Tibial artery (tissue), 4 donors: ENCODE measurements at regions not wholly inside any gene's neighbourhood (a gene's known extent, or its start where the extent isn't known, plus 50 kb on each side); places are given as distances from the start of the nearest gene placed in this dataset.

ENCODE experiments used
- DNase-seq, 2 donors: peaks; one replicate each; pipeline ENCODE4 v3.0.0-alpha.2; 2019
- H3K27ac ChIP-seq, 2 donors: fragments of 200-600 bp; sonication (generic) in 1 of 2; 1 replicate in 1 of 2; 2 replicates in 1 of 2; pipeline ENCODE4 v1.5.1; 2018 to 2019; ENCODE audit warnings: mild to moderate bottlenecking in 1 of 2
- H3K27me3 ChIP-seq, 2 donors: fragments of 200-600 bp; sonication (generic) in 1 of 2; one replicate each; pipeline versions ENCODE4 v1.5.1 to v1.6.0; 2016 to 2019
- H3K36me3 ChIP-seq, 3 donors: fragments of 200-600 bp; sonication (generic) in 2 of 3; one replicate each; pipeline ENCODE4 v1.5.1; 2016 to 2019; ENCODE audit warnings: mild to moderate bottlenecking in 2 of 3
- H3K4me1 ChIP-seq, 4 donors: fragments of 200-600 bp; sonication (generic) in 2 of 4; 1 replicate in 3 of 4; 2 replicates in 1 of 4; pipeline ENCODE4 v1.5.1; 2016 to 2019
- H3K4me3 ChIP-seq, 2 donors: fragments of 200-600 bp; sonication (generic) in 1 of 2; 1 replicate in 1 of 2; 2 replicates in 1 of 2; pipeline ENCODE4 v1.5.1; 2018 to 2019; ENCODE audit warnings: mild to moderate bottlenecking in 2 of 2
- H3K9me3 ChIP-seq, 3 donors: fragments of 200-600 bp; sonication (generic) in 1 of 3; one replicate each; pipeline ENCODE4 v1.5.1; 2016 to 2019
- CTCF ChIP-seq, 2 experiments: fragments of 200-600 bp in 1 of 2; fragments of 450-650 bp in 1 of 2; IDR thresholded peaks; one replicate each; pipeline ENCODE4 v1.5.1; 2017 to 2019; ENCODE audit warnings: antibody characterized with exemption in 2 of 2, mild to moderate bottlenecking in 1 of 2, moderate library complexity in 1 of 2
- intact Hi-C: fragments of 100-400 bp; cut with DNase I; formaldehyde crosslinking; loops from one replicate; pipeline ENCODE4 v1.15.0; 2023; ENCODE audit warnings: low total_unique reads

- intact Hi-C loops: no loop called here
- DNase-seq: no peak
- TF ChIP-seq CTCF (IDR thresholded peaks at IDR 0.05): no peak
These were observed 239.1 kb upstream of the ROPN1 start for GRCh38 chr3:124230998-124231397.

DNA sequence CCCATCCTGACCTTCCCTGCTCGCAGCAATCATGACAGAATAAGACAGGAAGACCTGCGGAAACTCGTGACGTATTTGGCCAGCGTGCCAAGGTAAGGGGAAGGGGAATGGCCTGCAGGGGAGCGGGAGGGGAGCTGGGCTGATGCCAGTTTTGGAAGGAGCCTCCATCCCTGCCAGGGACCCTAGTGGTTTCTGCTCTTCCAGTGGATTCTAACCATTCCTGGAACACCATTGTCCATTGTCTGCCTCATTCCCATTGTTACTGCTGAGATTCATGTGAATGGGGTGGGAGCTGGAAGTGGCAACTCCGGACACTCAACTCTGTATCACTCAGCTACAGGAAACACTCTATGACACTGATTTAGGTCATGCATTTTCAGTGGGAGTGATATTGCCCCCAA, 242.9 kb upstream of the ROPN1 start:
- H3K27me3 ChIP-seq: no peaks in the 10 kb centered on the region
- no peak for DNase-seq
- intact Hi-C loops: no loop called here
- H3K36me3 ChIP-seq: peaks cover 0 to 31% (median 7%) of the 10 kb centered on the region in 3 donors
- no peaks in the 10 kb centered on the region for H3K9me3 ChIP-seq
- no peak overlapping the region for H3K4me3 ChIP-seq
- H3K27ac ChIP-seq: no peak overlapping the region
- H3K4me1 ChIP-seq: peaks cover 0 to 6% (median 0%) of the 10 kb centered on the region in 4 donors
- TF ChIP-seq CTCF (IDR thresholded peaks at IDR 0.05): no peak

More at GRCh38 chr3:124230998-124231397, 239.1 kb upstream of the ROPN1 start:
- Histone ChIP-seq H3K36me3 (peaks cover 4 to 14% (median 11%) of the 10 kb centered on the region in 3 donors), H3K27ac (no peak overlapping the region), H3K9me3 (peaks cover 0 to 3% (median 0%) of the 10 kb centered on the region in 3 donors), H3K27me3 (no peaks in the 10 kb centered on the region), H3K4me1 (peaks cover 0 to 14% (median 0%) of the 10 kb centered on the region in 4 donors), H3K4me3 (no peak overlapping the region)

DNA sequence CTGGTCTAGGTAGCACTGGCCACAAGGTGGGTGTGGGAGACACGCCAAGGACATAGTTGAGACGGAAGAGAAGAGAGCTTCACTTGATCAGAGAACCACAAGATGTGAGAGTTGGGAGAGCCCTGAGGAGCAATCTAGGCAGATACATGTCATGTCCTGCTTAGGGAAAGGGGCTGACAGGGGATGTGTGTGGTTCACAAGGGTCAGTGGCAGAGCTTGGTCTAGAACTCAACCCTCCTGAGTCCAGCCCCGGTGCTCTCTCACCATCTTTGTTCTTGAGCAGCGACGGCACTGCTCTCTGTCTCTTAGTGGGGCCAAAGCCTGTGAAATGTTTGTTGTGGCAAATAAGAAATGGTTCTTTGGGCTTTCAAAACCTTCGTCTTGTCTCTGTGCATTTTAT, 243.5 kb upstream of the ROPN1 start:
- DNase-seq: no peak
- no peak overlapping the region for H3K27ac ChIP-seq

GRCh38 chr3:124243177-124243859, 251.4 kb upstream of the ROPN1 start:
- peak overlapping the region in 1 of 2 donors; percentile 7 for H3K27ac ChIP-seq

More for the DNA sequence above, 243.5 kb upstream of the ROPN1 start:
- intact Hi-C loops: no loop called here
- H3K36me3 ChIP-seq: peaks cover 0 to 31% (median 7%) of the 10 kb centered on the region in 3 donors
- no peak overlapping the region for H3K4me3 ChIP-seq
- H3K9me3 ChIP-seq: no peaks in the 10 kb centered on the region
- H3K27me3 ChIP-seq: no peaks in the 10 kb centered on the region
- TF ChIP-seq CTCF (IDR thresholded peaks at IDR 0.05): no peak
- peaks cover 0 to 4% (median 0%) of the 10 kb centered on the region in 4 donors for H3K4me1 ChIP-seq

GRCh38 chr3:124246376-124246775, 254.5 kb upstream of the ROPN1 start:
- Histone ChIP-seq H3K9me3 (no peaks in the 10 kb centered on the region), H3K27me3 (no peaks in the 10 kb centered on the region), H3K36me3 (no peaks in the 10 kb centered on the region), H3K27ac (peak overlapping the region; percentile 91), H3K4me3 (no peak overlapping the region), H3K4me1 (peaks cover 8 to 58% (median 39%) of the 10 kb centered on the region in 4 donors)
- DNase-seq: no peak
- TF ChIP-seq CTCF (IDR thresholded peaks at IDR 0.05): no peak
- intact Hi-C loops: no loop called here

More at GRCh38 chr3:124243177-124243859, 251.4 kb upstream of the ROPN1 start:
- no peaks in the 10 kb centered on the region for H3K27me3 ChIP-seq
- intact Hi-C loops: no loop called here
- H3K36me3 ChIP-seq: peaks cover 0 to 11% (median 0%) of the 10 kb centered on the region in 3 donors
- no peak for TF ChIP-seq CTCF (IDR thresholded peaks at IDR 0.05)
- H3K9me3 ChIP-seq: no peaks in the 10 kb centered on the region
- DNase-seq: no peak
- H3K4me3 ChIP-seq: no peak overlapping the region
- H3K4me1 ChIP-seq: peaks cover 8 to 27% (median 18%) of the 10 kb centered on the region in 4 donors
